ENCODE measurements at regions not wholly inside any gene's neighbourhood (a gene's known extent, or its start where the extent isn't known, plus 50 kb on each side); places are given as distances from the start of the nearest gene placed in this dataset.

- DNase-seq (ENCODE audit: extremely low read depth, low read depth): no peak
- no peak overlapping the region for H3K4me3 ChIP-seq (replicated peaks; ENCODE audit: low read depth, low read length)
- no peak for TF ChIP-seq CTCF (IDR thresholded peaks at IDR 0.05; ENCODE audit: low read depth, low read length, missing control alignments)
Measured at GRCh38 chr6:108785653-108786052, 62.6 kb upstream of the ARMC2 start.

GRCh38 chr6:108788416-108788815 lies 59.8 kb upstream of the ARMC2 start:
- TF ChIP-seq CTCF (IDR thresholded peaks at IDR 0.05; ENCODE audit: low read depth, low read length, missing control alignments): no peak
- H3K4me3 ChIP-seq (replicated peaks; ENCODE audit: low read depth, low read length): no peak overlapping the region
- DNase-seq (ENCODE audit: extremely low read depth, low read depth): no peak

- no peak overlapping the region for H3K4me3 ChIP-seq (replicated peaks; ENCODE audit: low read depth, low read length)
- no peak for TF ChIP-seq CTCF (IDR thresholded peaks at IDR 0.05; ENCODE audit: low read depth, low read length, missing control alignments)
- no peak for DNase-seq (ENCODE audit: extremely low read depth, low read depth)
Measured at GRCh38 chr6:108789475-108789874, 58.7 kb upstream of the ARMC2 start.

- TF ChIP-seq CTCF (IDR thresholded peaks at IDR 0.05; ENCODE audit: low read depth, low read length, missing control alignments): no peak
- H3K4me3 ChIP-seq (replicated peaks; ENCODE audit: low read depth, low read length): no peak overlapping the region
- DNase-seq (ENCODE audit: extremely low read depth, low read depth): no peak
Measured at GRCh38 chr6:108791700-108792099, 56.5 kb upstream of the ARMC2 start.

GRCh38 chr6:108793516-108794251 lies 54.5 kb upstream of the ARMC2 start:
- no peak for TF ChIP-seq CTCF (IDR thresholded peaks at IDR 0.05; ENCODE audit: low read depth, low read length, missing control alignments)
- no peak for DNase-seq (ENCODE audit: extremely low read depth, low read depth)
- no peak overlapping the region for H3K4me3 ChIP-seq (replicated peaks; ENCODE audit: low read depth, low read length)

- no peak for DNase-seq (ENCODE audit: extremely low read depth, low read depth)
- no peak for TF ChIP-seq CTCF (IDR thresholded peaks at IDR 0.05; ENCODE audit: low read depth, low read length, missing control alignments)
- H3K4me3 ChIP-seq (replicated peaks; ENCODE audit: low read depth, low read length): no peak overlapping the region
Measured at GRCh38 chr6:108795122-108795521, 53.1 kb upstream of the ARMC2 start.

- TF ChIP-seq CTCF (IDR thresholded peaks at IDR 0.05; ENCODE audit: low read depth, low read length, missing control alignments): no peak
- no peak for DNase-seq (ENCODE audit: extremely low read depth, low read depth)
- H3K4me3 ChIP-seq (replicated peaks; ENCODE audit: low read depth, low read length): no peak overlapping the region
Measured at GRCh38 chr6:108795814-108796213, 52.4 kb upstream of the ARMC2 start.
